Mesendoderm (in vitro differentiated cells): ENCODE measurements at regions not wholly inside any gene's neighbourhood (a gene's known extent, or its start where the extent isn't known, plus 50 kb on each side); places are given as distances from the start of the nearest gene placed in this dataset.
"Not testable (repeated sequence)": the region's sequence is repeated elsewhere in the genome, so short reads cannot be mapped to it uniquely, and the experiment has no call there.

Experiments
- DNase-seq: peaks from one replicate; pipeline ENCODE4 v3.0.0; 2013
- H2AK5ac ChIP-seq: 2 replicates; pipeline ENCODE4 v1.6.1; 2013; ENCODE audit warnings: low read length, inconsistent platforms
- H2BK120ac ChIP-seq: 2 replicates; pipeline ENCODE4 v1.6.1; 2013; ENCODE audit warnings: low read depth, mild to moderate bottlenecking, low read length, moderate library complexity, mixed read lengths
- H2BK15ac ChIP-seq: replicated peaks from 2 replicates; pipeline ENCODE4 v1.6.1; 2013; ENCODE audit warnings: low read depth, mild to moderate bottlenecking, moderate library complexity
- H2BK5ac ChIP-seq: 2 replicates; pipeline ENCODE4 v1.6.1; 2013; ENCODE audit warnings: low read length, inconsistent platforms
- H3K18ac ChIP-seq: 2 replicates; pipeline ENCODE4 v1.6.1; 2013; ENCODE audit warnings: mild to moderate bottlenecking, low read length, mixed read lengths
- H3K23ac ChIP-seq: one replicate; pipeline ENCODE4 v1.6.1; 2013; ENCODE audit warnings: low read length
- H3K27ac ChIP-seq: 2 replicates; pipeline ENCODE4 v1.5.1; 2013; ENCODE audit warnings: low read depth, mild to moderate bottlenecking, inconsistent platforms, low read length, moderate library complexity
- H3K27me3 ChIP-seq: 2 replicates; pipeline ENCODE4 v1.6.1; 2013; ENCODE audit warnings: low read length, control low read depth, mild to moderate bottlenecking, inconsistent platforms; ENCODE audit not compliant: insufficient read depth, poor library complexity
- H3K36me3 ChIP-seq: 2 replicates; pipeline ENCODE4 v1.6.1; 2013; ENCODE audit warnings: low read length, inconsistent platforms; ENCODE audit not compliant: control insufficient read depth, insufficient read depth
- H3K4ac ChIP-seq: one replicate; pipeline ENCODE4 v1.6.1; 2013; ENCODE audit warnings: low read depth, mild to moderate bottlenecking, low read length, moderate library complexity
- H3K4me1 ChIP-seq: 2 replicates; pipeline ENCODE4 v1.6.1; 2013; ENCODE audit warnings: low read depth, low read length, inconsistent platforms; ENCODE audit not compliant: control insufficient read depth
- H3K4me2 ChIP-seq: 2 replicates; pipeline ENCODE4 v1.6.1; 2013; ENCODE audit warnings: low read length
- H3K4me3 ChIP-seq: 2 replicates; pipeline ENCODE4 v1.5.1; 2013; ENCODE audit warnings: mild to moderate bottlenecking, low read length
- H3K56ac ChIP-seq: one replicate; pipeline ENCODE4 v1.6.1; 2013; ENCODE audit warnings: low read length
- H3K79me1 ChIP-seq: 2 replicates; pipeline ENCODE4 v1.6.1; 2013; ENCODE audit warnings: low read length, inconsistent platforms
- H3K79me2 ChIP-seq: 2 replicates; pipeline ENCODE4 v1.6.1; 2013; ENCODE audit warnings: mild to moderate bottlenecking, low read length; ENCODE audit not compliant: control insufficient read depth, insufficient read depth
- H3K9ac ChIP-seq: 2 replicates; pipeline ENCODE4 v1.6.1; 2013; ENCODE audit warnings: low read length, inconsistent platforms
- H4K5ac ChIP-seq: one replicate; pipeline ENCODE4 v1.6.1; 2013; ENCODE audit warnings: low read length
- H4K8ac ChIP-seq: one replicate; pipeline ENCODE4 v1.6.1; 2013; ENCODE audit warnings: low read depth, mild to moderate bottlenecking, control low read depth, low read length, moderate library complexity
- WGBS: extraction: QIAGEN DNeasy Blood & Tissue Kit; methylation state at CpG from one replicate; pipeline ENCODE4 v1.1.7; 2013; ENCODE audit warnings: low lambda C conversion rate, missing lambda C conversion rate; ENCODE audit not compliant: insufficient coverage; ENCODE audit errors: extremely low coverage; 5-methylcytosine and 5-hydroxymethylcytosine counted together

GRCh38 chr19:5285955-5286354, 54.7 kb downstream of the PTPRS start:
- Histone ChIP-seq H2AK5ac (no peak overlapping the region), H3K4me2 (no peak overlapping the region)
- no CpG with 5 or more reads among the region's 15 CpGs for WGBS

GRCh38 chr19:5285311-5285710, 55.3 kb downstream of the PTPRS start:
- no peak overlapping the region for H4K8ac ChIP-seq
- H3K4me3 ChIP-seq = no peak overlapping the region
- H3K79me1 ChIP-seq = peaks cover 12% of the 10 kb centered on the region
- H3K23ac ChIP-seq = no peak overlapping the region
- no peak for DNase-seq
- no peak overlapping the region for H2BK120ac ChIP-seq
- WGBS = no CpG with 5 or more reads among the region's 6 CpGs
- no peak overlapping the region for H3K27ac ChIP-seq
- peaks cover 5% of the 10 kb centered on the region for H3K36me3 ChIP-seq
- no peak overlapping the region for H3K4me2 ChIP-seq
- no peak overlapping the region for H3K4ac ChIP-seq
- H2BK5ac ChIP-seq = no peak overlapping the region
- H4K5ac ChIP-seq = no peak overlapping the region
- H3K4me1 ChIP-seq = no peaks in the 10 kb centered on the region
- H2AK5ac ChIP-seq = no peak overlapping the region
- H3K79me2 ChIP-seq = no peaks in the 10 kb centered on the region
- H3K56ac ChIP-seq = no peak overlapping the region
- no peak overlapping the region for H3K9ac ChIP-seq
- H3K18ac ChIP-seq = no peak overlapping the region
- no peaks in the 10 kb centered on the region for H3K27me3 ChIP-seq
- H2BK15ac ChIP-seq = no peak overlapping the region

More at GRCh38 chr19:5285955-5286354, 54.7 kb downstream of the PTPRS start:
- no peak for DNase-seq
- H2BK5ac ChIP-seq = no peak overlapping the region
- H3K79me1 ChIP-seq = peaks cover 13% of the 10 kb centered on the region
- no peak overlapping the region for H3K9ac ChIP-seq
- no peaks in the 10 kb centered on the region for H3K27me3 ChIP-seq
- H3K23ac ChIP-seq = no peak overlapping the region
- H4K5ac ChIP-seq = no peak overlapping the region
- H3K4me1 ChIP-seq = no peaks in the 10 kb centered on the region
- peaks cover 2% of the 10 kb centered on the region for H3K79me2 ChIP-seq
- peaks cover 5% of the 10 kb centered on the region for H3K36me3 ChIP-seq
- H3K18ac ChIP-seq = no peak overlapping the region
- H3K56ac ChIP-seq = no peak overlapping the region
- no peak overlapping the region for H3K4me3 ChIP-seq
- no peak overlapping the region for H2BK15ac ChIP-seq
- no peak overlapping the region for H4K8ac ChIP-seq
- H3K27ac ChIP-seq = no peak overlapping the region
- no peak overlapping the region for H3K4ac ChIP-seq
- H2BK120ac ChIP-seq = no peak overlapping the region

GRCh38 chr19:5282901-5283300, 57.7 kb downstream of the PTPRS start:
- Histone ChIP-seq H3K18ac (no peak overlapping the region), H2BK5ac (no peak overlapping the region), H4K5ac (no peak overlapping the region), H3K4me1 (no peaks in the 10 kb centered on the region), H4K8ac (no peak overlapping the region), H3K56ac (no peak overlapping the region), H2AK5ac (no peak overlapping the region), H2BK15ac (no peak overlapping the region), H3K79me2 (no peaks in the 10 kb centered on the region), H3K4ac (no peak overlapping the region), H2BK120ac (no peak overlapping the region), H3K4me3 (no peak overlapping the region), H3K36me3 (peaks cover 5% of the 10 kb centered on the region), H3K27ac (no peak overlapping the region), H3K27me3 (no peaks in the 10 kb centered on the region), H3K79me1 (peaks cover 7% of the 10 kb centered on the region), H3K23ac (no peak overlapping the region), H3K4me2 (no peak overlapping the region), H3K9ac (no peak overlapping the region)
- WGBS = no CpG with 5 or more reads among the region's 9 CpGs
- no peak for DNase-seq

- Histone ChIP-seq H3K56ac (no peak overlapping the region), H3K4me3 (no peak overlapping the region), H2BK120ac (no peak overlapping the region), H3K4ac (no peak overlapping the region), H3K4me2 (no peak overlapping the region), H3K27me3 (no peaks in the 10 kb centered on the region), H3K36me3 (peaks cover 5% of the 10 kb centered on the region), H2AK5ac (no peak overlapping the region), H2BK5ac (no peak overlapping the region), H3K27ac (no peak overlapping the region), H3K79me1 (no peaks in the 10 kb centered on the region), H3K23ac (no peak overlapping the region), H3K4me1 (no peaks in the 10 kb centered on the region), H2BK15ac (no peak overlapping the region), H4K5ac (no peak overlapping the region), H3K9ac (no peak overlapping the region), H3K18ac (no peak overlapping the region), H4K8ac (no peak overlapping the region), H3K79me2 (no peaks in the 10 kb centered on the region)
- no peak for DNase-seq
- WGBS = no CpG with 5 or more reads among the region's 8 CpGs
These were observed 59.0 kb downstream of the PTPRS start for GRCh38 chr19:5281588-5281987.

- H3K18ac ChIP-seq, H2BK120ac ChIP-seq, H3K27me3 ChIP-seq, H3K56ac ChIP-seq, H3K9ac ChIP-seq, DNase-seq, H3K23ac ChIP-seq, H3K4me3 ChIP-seq, H3K4ac ChIP-seq, H2BK15ac ChIP-seq, H3K79me2 ChIP-seq, H2BK5ac ChIP-seq, H2AK5ac ChIP-seq, H4K8ac ChIP-seq, H3K27ac ChIP-seq, H3K4me1 ChIP-seq, H3K4me2 ChIP-seq, H3K36me3 ChIP-seq, H4K5ac ChIP-seq, H3K79me1 ChIP-seq: not testable (repeated sequence)
- WGBS = no CpG with 5 or more reads among the region's 4 CpGs
These were observed 64.9 kb downstream of the PTPRS start for GRCh38 chr19:5275668-5276067.

- H3K36me3 ChIP-seq = peaks cover 2% of the 10 kb centered on the region
- no peak for DNase-seq
- no peak overlapping the region for H2AK5ac ChIP-seq
- no peak overlapping the region for H3K4ac ChIP-seq
- no peak overlapping the region for H3K27ac ChIP-seq
- no peaks in the 10 kb centered on the region for H3K4me1 ChIP-seq
- H2BK5ac ChIP-seq = no peak overlapping the region
- H2BK120ac ChIP-seq = no peak overlapping the region
- no CpG with 5 or more reads among the region's 7 CpGs for WGBS
- no peak overlapping the region for H3K4me2 ChIP-seq
- H3K27me3 ChIP-seq = no peaks in the 10 kb centered on the region
- H4K5ac ChIP-seq = no peak overlapping the region
- H2BK15ac ChIP-seq = no peak overlapping the region
- H3K18ac ChIP-seq = no peak overlapping the region
- H3K4me3 ChIP-seq = no peak overlapping the region
- no peaks in the 10 kb centered on the region for H3K79me2 ChIP-seq
- H3K79me1 ChIP-seq = no peaks in the 10 kb centered on the region
- no peak overlapping the region for H3K56ac ChIP-seq
- H3K23ac ChIP-seq = no peak overlapping the region
- H4K8ac ChIP-seq = no peak overlapping the region
- H3K9ac ChIP-seq = no peak overlapping the region
These were observed 66.8 kb downstream of the PTPRS start for GRCh38 chr19:5273782-5274181.
